Astrocyte (in vitro differentiated cells and primary cell): ENCODE measurements at regions not wholly inside any gene's neighbourhood (a gene's known extent, or its start where the extent isn't known, plus 50 kb on each side); places are given as distances from the start of the nearest gene placed in this dataset.

ENCODE experiments used
- CTCF ChIP-seq: IDR thresholded peaks from 2 replicates; pipeline ENCODE4 v1.5.1; 2011; ENCODE audit warnings: low read depth, mild to moderate bottlenecking, inconsistent platforms, low read length, moderate library complexity; ENCODE audit not compliant: insufficient read depth
- EZH2 ChIP-seq: IDR thresholded peaks from 2 replicates; pipeline ENCODE4 v1.6.1; 2012; ENCODE audit warnings: mild to moderate bottlenecking, low read length, inconsistent platforms; ENCODE audit not compliant: insufficient read depth

- TF ChIP-seq CTCF (no peak), EZH2 (no peak)
Measured at GRCh38 chr3:124201786-124202185, 209.9 kb upstream of the ROPN1 start.
